Endothelial cell of umbilical vein (primary cell): ENCODE measurements at regions not wholly inside any gene's neighbourhood (a gene's known extent, or its start where the extent isn't known, plus 50 kb on each side); places are given as distances from the start of the nearest gene placed in this dataset.

ENCODE experiments used
- POLR2A ChIP-seq: IDR thresholded peaks from 2 replicates; pipeline ENCODE4 v1.6.1; 2012; ENCODE audit warnings: low read depth, mild to moderate bottlenecking, control low read depth, low read length
- POLR2AphosphoS5 ChIP-seq: IDR thresholded peaks from 2 replicates; pipeline ENCODE4 v1.6.1; 2012; ENCODE audit warnings: low read depth, mild to moderate bottlenecking, control low read depth, low read length, moderate library complexity; ENCODE audit not compliant: insufficient read depth
- TF ChIP-seq, protein P1 (sequence below), 2 donors: IDR thresholded peaks; 1 replicate in 1 of 2; 2 replicates in 1 of 2; pipeline ENCODE4 v1.5.1; 2011; ENCODE audit warnings: low read length in 2 of 2, mild to moderate bottlenecking in 2 of 2, moderate library complexity in 2 of 2, control low read depth in 1 of 2, inconsistent platforms in 1 of 2, low read depth in 1 of 2; ENCODE audit not compliant: insufficient read depth in 1 of 2; ENCODE audit errors: extremely low read depth in 1 of 2

DNA sequence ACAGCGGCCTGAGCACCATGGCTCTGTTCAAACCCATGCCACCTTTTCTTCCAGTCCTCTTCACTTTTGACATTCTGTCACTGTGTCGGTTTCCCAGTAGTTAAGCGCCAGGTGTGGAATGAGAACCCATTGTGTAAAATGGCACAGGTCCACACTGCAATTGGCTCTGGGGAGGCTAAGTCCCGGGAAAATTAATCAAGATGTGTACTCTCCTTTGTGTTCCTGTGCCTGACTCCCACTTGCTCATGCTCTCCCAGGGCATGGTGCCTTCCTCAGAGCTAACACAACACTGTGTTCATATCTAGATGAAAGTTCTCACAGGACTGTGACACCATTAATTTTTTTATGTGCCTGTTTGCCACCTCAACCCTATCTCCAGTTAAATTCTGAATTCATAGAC is 59.0 kb upstream of the BTG3 start:
- TF ChIP-seq, protein P1, sequence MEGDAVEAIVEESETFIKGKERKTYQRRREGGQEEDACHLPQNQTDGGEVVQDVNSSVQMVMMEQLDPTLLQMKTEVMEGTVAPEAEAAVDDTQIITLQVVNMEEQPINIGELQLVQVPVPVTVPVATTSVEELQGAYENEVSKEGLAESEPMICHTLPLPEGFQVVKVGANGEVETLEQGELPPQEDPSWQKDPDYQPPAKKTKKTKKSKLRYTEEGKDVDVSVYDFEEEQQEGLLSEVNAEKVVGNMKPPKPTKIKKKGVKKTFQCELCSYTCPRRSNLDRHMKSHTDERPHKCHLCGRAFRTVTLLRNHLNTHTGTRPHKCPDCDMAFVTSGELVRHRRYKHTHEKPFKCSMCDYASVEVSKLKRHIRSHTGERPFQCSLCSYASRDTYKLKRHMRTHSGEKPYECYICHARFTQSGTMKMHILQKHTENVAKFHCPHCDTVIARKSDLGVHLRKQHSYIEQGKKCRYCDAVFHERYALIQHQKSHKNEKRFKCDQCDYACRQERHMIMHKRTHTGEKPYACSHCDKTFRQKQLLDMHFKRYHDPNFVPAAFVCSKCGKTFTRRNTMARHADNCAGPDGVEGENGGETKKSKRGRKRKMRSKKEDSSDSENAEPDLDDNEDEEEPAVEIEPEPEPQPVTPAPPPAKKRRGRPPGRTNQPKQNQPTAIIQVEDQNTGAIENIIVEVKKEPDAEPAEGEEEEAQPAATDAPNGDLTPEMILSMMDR (IDR thresholded peaks at IDR 0.05; ENCODE audit: extremely low read depth in 1 of 2, insufficient read depth in 1 of 2, low read depth in 1 of 2, low read length in 2 of 2), result no peak
- TF ChIP-seq POLR2A (no peak), POLR2AphosphoS5 (no peak)
